ENCODE measurements at regions not wholly inside any gene's neighbourhood (a gene's known extent, or its start where the extent isn't known, plus 50 kb on each side); places are given as distances from the start of the nearest gene placed in this dataset.

DNA sequence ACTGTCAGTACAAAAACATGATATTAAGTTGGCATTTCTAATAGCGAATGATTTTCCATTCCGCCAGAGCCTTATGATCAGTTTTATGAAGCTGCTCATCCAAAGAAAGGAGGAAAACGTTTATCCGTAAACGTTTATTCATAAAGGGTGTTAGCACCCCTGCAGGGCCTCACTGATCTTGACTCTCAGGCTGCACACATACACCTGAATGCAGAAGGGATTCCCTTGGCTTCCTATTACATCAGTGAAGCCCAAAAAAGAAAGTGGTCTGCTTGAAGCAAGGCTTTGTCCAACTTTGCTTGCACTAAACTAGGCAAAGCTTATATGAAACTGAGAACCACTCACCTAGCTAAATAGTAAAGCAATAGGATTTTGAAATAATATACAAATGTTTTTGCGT, 659.5 kb upstream of the CADM2 start:
- TF ChIP-seq SPI1 (IDR thresholded peaks at IDR 0.05; ENCODE audit: low read depth, low read length) (no peak), POLR2A (IDR thresholded peaks at IDR 0.05; ENCODE audit: low read depth, low read length) (no peak)

Measured in GM12891 (cell line).